SW480 (cell line): ENCODE measurements at regions not wholly inside any gene's neighbourhood (a gene's known extent, or its start where the extent isn't known, plus 50 kb on each side); places are given as distances from the start of the nearest gene placed in this dataset.
"Not testable (repeated sequence)": the region's sequence is repeated elsewhere in the genome, so short reads cannot be mapped to it uniquely, and the experiment has no call there.

Experiments
- DNase-seq: peaks from one replicate; pipeline ENCODE4 v3.0.0-alpha.2; 2016; ENCODE audit warnings: low spot score

- DNase-seq: no peak
These were observed 133.7 kb upstream of the ST8SIA4 start for GRCh38 chr5:101036778-101037177.

GRCh38 chr5:101035425-101035824 is 132.3 kb upstream of the ST8SIA4 start:
- no peak for DNase-seq

- DNase-seq: no peak
These were observed 121.2 kb upstream of the ST8SIA4 start for GRCh38 chr5:101024299-101024698.

GRCh38 chr5:101018299-101018698 is 115.2 kb upstream of the ST8SIA4 start:
- DNase-seq: no peak

- no peak for DNase-seq
These were observed 109.8 kb upstream of the ST8SIA4 start for GRCh38 chr5:101012880-101013279.

GRCh38 chr5:101009758-101010519 is 106.9 kb upstream of the ST8SIA4 start:
- no peak for DNase-seq

- DNase-seq: no peak
These were observed 89.3 kb upstream of the ST8SIA4 start for GRCh38 chr5:100992354-100992753.

- not testable (repeated sequence) for DNase-seq
These were observed 80.5 kb upstream of the ST8SIA4 start for GRCh38 chr5:100983601-100984000.

GRCh38 chr5:100974082-100974481 is 71.0 kb upstream of the ST8SIA4 start:
- DNase-seq: no peak

GRCh38 chr5:100970646-100971255 is 67.7 kb upstream of the ST8SIA4 start:
- DNase-seq: no peak

GRCh38 chr5:100965291-100965690 is 62.2 kb upstream of the ST8SIA4 start:
- DNase-seq: no peak
